OCI-M1 (cell line): ENCODE measurements at regions not wholly inside any gene's neighbourhood (a gene's known extent, or its start where the extent isn't known, plus 50 kb on each side); places are given as distances from the start of the nearest gene placed in this dataset.

ENCODE experiments used
- DNase-seq: peaks from one replicate; lab custom pipeline; 2025; lab: John Stamatoyannopoulos, UW

GRCh38 chr6:98633886-98634285 lies 200.5 kb upstream of the POU3F2 start:
- DNase-seq = no peak

GRCh38 chr6:98634569-98634968 lies 199.8 kb upstream of the POU3F2 start:
- DNase-seq = no peak

DNA sequence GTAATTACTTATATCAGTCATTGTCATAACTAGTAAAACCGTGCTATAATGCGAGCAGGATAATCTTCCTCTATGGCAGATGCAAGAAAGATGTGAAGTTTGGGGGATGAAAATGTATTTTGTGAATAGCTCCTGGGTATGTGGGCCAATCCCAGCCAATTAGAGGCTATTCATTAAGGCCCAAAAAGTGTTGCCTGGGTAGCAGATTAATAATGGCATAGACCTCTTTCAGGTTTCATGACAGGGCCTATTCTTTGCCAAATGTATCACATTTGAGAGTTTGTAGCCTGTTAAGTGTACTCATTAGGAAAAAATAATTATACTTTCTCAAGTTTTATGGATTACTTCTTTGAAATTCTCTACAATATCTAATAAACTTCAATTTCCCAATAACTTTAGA lies 199.2 kb upstream of the POU3F2 start:
- DNase-seq = no peak

GRCh38 chr6:98636941-98637340 lies 197.4 kb upstream of the POU3F2 start:
- DNase-seq = no peak

DNA sequence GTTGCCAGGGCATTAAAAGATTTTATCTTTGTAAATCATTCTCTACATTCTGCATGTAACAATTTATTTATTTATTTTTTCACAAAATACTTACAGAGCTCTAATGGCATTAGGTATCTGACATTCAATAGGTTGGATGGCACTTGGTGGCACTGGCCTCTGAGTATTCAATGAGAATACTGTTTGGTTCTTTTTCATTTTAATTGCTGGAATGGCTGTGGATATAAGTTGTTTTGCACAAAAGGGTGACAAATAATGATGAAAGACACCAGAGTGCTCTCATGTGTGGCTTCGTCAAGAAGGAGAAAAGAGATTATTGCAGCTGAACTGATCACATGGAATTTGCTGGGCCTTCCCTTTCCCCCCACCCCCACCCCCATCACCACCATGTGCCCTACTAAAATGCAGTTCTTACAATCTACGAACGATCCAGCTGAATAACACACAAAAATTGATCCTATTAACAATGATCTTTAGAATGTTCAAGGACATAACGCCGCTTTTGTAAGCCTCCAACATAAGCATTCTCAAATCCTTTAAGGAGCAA lies 195.2 kb upstream of the POU3F2 start:
- no peak for DNase-seq

DNA sequence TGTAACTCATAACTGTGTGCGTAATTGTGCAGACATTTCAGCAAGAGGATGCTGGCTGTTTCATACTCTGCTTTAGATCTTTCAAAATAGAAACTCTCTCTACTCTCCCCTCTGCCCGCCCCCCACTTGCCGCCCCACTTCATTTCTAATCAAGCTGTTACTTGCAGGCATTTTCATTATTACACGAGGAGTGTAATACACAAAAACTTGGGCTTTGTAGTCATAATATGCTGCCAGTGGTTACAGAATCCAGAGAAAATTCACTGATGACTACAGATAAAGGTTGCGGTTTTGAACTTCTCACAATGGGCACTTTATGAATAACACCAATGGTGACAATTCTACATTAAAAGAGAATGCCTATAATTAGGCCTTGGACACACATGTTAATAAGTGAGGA lies 194.0 kb upstream of the POU3F2 start:
- no peak for DNase-seq

DNA sequence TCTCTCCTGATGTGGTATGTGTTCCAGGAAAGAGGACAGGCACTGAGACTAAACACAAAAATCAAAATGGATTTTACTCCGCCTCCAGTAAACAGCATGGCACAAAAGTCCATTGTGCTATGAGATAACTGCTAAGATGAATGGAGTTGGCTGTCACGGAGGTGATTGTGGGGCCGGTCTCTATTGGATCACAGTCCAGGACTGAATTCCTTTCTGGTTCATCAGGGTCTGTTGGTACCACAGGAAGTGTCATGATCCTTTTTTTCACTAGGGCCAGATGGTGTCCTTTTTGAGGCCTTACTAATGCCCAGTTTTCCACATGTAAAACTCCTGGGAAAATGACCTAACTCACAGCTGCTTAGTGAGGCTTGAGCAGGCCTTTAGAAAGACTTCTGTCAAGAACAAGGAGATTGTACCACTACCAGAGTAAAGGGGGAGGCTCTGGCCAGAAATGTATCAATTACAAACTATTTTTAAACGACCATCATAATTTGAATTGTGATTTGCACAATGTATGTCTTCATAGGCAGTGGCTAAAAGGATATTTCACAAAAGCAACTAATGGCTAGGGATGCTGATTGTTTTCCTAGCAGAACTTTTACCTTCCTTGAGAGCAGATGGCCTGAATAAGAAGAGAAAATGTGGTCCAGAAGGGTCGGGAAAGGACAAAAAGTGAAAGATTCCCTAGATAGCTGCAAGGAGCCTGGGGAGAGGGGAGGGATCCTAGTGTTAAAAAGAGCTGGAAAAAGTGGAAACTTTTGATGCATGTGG lies 192.2 kb upstream of the POU3F2 start:
- no peak for DNase-seq

- no peak for DNase-seq
Observed at GRCh38 chr6:98644063-98644462, 190.3 kb upstream of the POU3F2 start.

DNA sequence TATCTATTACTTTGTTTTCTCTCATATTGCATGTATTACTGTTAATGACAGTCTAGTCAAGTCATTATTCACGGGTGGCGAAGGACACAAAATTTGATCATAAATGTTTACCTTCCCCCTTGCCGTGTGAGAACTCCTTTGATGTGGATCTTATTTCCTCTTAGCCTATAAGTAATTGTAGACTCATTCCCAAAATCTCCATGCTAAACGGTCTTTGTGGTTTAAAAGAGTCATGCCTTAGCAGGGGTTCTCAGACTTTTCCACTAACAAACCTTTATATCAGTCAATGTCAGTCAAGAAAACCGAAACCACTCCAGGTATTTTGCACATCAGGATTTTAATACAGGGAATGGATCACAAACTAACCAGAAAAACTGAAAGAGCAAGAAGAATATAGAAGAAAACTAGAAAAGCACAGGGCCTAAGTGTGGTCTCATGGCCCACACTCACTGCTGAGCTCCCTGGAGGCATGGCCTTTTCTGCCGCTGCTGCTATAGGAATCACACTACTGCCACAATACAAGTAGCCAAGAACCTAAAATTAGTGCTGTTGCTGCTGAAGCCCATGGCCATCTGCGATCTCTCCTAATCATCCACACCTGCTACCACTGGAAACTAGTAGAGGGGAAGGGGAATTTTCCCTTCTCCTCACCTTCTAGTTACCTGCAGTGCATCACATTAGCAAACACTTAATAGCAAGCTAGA lies 186.0 kb upstream of the POU3F2 start:
- DNase-seq = no peak

GRCh38 chr6:98650941-98651340 lies 183.4 kb upstream of the POU3F2 start:
- no peak for DNase-seq

GRCh38 chr6:98653179-98653578 lies 181.2 kb upstream of the POU3F2 start:
- DNase-seq = no peak

DNA sequence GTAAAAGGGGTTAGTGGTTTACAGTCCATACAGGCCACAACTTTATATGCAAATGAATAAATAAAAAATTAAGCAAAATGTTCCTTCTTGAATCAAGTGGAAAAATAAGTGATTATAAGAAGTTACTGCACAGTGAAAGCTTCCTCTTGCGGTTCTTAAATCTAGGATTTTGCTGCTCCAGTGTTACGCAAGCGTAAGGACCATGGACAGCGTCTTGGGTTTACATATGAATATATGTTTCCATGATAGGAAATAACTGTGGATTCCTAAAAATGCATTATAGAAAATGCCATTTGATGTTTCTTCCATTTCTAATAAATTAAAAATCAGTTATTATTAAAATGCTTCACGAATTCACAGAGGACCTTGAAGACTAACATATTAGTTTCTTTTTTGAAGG lies 176.6 kb upstream of the POU3F2 start:
- DNase-seq = peak; percentile 83

DNA sequence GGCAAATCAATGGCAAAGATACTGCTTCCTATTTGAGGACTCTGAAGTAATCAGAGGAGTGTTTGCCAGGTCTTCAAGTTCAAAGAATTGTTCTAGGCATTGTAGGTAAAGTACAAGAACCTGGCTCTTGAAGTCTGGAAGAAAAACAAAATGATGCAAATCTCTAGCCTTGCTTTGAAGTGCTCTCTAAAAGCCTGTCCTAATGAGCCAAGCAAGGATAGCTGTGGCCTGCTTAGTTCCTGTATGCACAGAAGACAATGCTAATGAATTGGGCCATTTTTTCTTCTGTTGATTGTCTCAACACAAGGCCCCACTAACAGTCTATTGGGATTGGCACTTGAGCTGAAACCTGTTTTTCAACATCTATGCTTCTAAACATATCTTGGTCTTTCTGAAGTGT lies 165.0 kb upstream of the POU3F2 start:
- DNase-seq = no peak

- DNase-seq = no peak
Observed at GRCh38 chr6:98670045-98670746, 164.2 kb upstream of the POU3F2 start.

GRCh38 chr6:98672681-98673475 lies 161.5 kb upstream of the POU3F2 start:
- DNase-seq = no peak

GRCh38 chr6:98678481-98678880 lies 155.9 kb upstream of the POU3F2 start:
- DNase-seq = peak; percentile 67

DNA sequence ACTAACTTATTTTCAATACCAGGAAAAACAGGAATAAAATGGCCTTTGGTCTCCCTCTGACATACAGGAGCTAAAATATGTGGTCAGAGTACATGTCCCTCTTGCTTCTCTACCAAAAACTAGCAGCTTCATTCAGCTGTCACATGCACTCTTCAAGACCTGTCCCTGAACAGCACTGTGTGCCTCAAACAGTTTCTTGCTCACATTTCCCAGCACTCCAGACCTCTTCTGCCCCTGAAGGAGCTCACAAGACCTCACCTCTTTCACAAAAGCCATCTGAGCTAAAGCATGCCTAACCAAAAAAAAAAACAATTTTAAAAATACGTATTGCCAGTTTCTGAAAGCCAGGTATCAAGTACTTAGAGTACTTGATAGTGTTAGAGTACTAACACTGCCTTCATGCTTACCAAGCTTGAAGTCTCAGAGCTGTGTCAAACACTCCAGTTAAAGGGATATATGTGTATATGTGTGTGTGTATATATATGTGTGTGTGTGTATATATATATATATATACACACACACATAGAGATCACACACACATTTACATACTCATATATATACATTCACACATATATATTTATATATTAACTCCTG lies 148.3 kb upstream of the POU3F2 start:
- DNase-seq = no peak

GRCh38 chr6:98687752-98688151 lies 146.6 kb upstream of the POU3F2 start:
- no peak for DNase-seq

- DNase-seq = no peak
Observed at GRCh38 chr6:98695091-98695801, 139.1 kb upstream of the POU3F2 start.

DNA sequence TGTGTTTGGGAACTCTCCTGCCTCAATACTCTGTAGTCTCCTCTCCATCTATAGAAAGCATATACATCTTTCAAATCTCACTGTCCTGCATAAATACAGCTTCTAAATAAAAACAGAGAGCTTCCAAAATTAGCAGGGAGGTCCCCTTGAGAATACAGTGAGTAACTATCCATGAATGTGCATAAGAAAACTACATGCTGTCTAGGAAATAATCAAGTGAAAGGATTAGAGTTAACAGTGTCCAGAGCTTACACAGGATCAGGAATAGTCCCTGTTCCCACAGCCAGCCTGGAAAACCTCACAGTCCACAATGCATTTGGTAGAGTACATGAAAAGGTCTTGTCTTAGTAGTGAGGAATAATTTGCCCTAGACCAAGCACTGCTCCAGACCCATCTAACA lies 123.0 kb upstream of the POU3F2 start:
- no peak for DNase-seq

DNA sequence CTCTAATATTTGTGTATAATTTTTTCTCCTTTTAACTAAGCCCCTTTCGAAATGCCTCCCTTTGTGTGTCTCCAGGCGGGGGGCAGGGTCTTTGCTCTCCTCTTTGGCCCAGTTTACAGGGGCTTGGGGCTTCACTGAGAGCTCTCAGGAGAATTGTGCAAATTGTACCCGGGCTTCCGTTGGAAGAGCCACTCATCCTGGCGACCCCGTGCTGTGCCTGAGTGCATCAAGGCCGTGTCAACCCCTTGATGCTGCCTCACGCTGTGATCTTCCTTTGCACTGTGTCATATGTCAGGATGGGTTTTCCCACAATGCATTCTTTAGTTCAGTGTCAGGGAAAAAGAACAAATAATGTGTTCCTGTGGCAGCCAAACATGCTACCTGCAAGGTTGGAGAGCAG lies 118.0 kb upstream of the POU3F2 start:
- no peak for DNase-seq
